Endothelial cell of umbilical vein (primary cell): ENCODE measurements at regions not wholly inside any gene's neighbourhood (a gene's known extent, or its start where the extent isn't known, plus 50 kb on each side); places are given as distances from the start of the nearest gene placed in this dataset.

Source experiments
- CTCF ChIP-seq, 2 donors: IDR thresholded peaks; 1 replicate in 1 of 2; 2 replicates in 1 of 2; pipeline ENCODE4 v1.5.1; 2011; ENCODE audit warnings: low read length in 2 of 2, mild to moderate bottlenecking in 2 of 2, moderate library complexity in 2 of 2, control low read depth in 1 of 2, inconsistent platforms in 1 of 2, low read depth in 1 of 2; ENCODE audit not compliant: insufficient read depth in 1 of 2; ENCODE audit errors: extremely low read depth in 1 of 2
- EZH2 ChIP-seq: IDR thresholded peaks from 2 replicates; pipeline ENCODE4 v1.6.1; 2012; ENCODE audit warnings: borderline replicate concordance, low read depth, mild to moderate bottlenecking, moderate library complexity, low read length, inconsistent platforms; ENCODE audit not compliant: severe bottlenecking
- FOS ChIP-seq: IDR thresholded peaks from 2 replicates; pipeline ENCODE4 v1.6.1; 2011; ENCODE audit warnings: mild to moderate bottlenecking, low read length, moderate library complexity, borderline replicate concordance; ENCODE audit not compliant: insufficient read depth
- GATA2 ChIP-seq: IDR thresholded peaks from 2 replicates; pipeline ENCODE4 v1.7.0; 2011; ENCODE audit warnings: low read depth, mild to moderate bottlenecking, moderate library complexity, mixed read lengths, low read length; ENCODE audit not compliant: insufficient read length, insufficient read depth
- JUN ChIP-seq: IDR thresholded peaks from 2 replicates; pipeline ENCODE4 v1.6.1; 2011; ENCODE audit warnings: borderline replicate concordance, low read depth; ENCODE audit not compliant: insufficient read length, insufficient read depth
- MAX ChIP-seq: IDR thresholded peaks from 2 replicates; pipeline ENCODE4 v1.6.1; 2011; ENCODE audit not compliant: insufficient read depth, insufficient read length
- MYC ChIP-seq: IDR thresholded peaks from one replicate; pipeline ENCODE4 v1.6.1; 2011; ENCODE audit warnings: mild to moderate bottlenecking, low read depth, low read length
- POLR2A ChIP-seq: IDR thresholded peaks from 2 replicates; pipeline ENCODE4 v1.6.1; 2012; ENCODE audit warnings: low read depth, mild to moderate bottlenecking, control low read depth, low read length
- POLR2AphosphoS5 ChIP-seq: IDR thresholded peaks from 2 replicates; pipeline ENCODE4 v1.6.1; 2012; ENCODE audit warnings: low read depth, mild to moderate bottlenecking, control low read depth, low read length, moderate library complexity; ENCODE audit not compliant: insufficient read depth

DNA sequence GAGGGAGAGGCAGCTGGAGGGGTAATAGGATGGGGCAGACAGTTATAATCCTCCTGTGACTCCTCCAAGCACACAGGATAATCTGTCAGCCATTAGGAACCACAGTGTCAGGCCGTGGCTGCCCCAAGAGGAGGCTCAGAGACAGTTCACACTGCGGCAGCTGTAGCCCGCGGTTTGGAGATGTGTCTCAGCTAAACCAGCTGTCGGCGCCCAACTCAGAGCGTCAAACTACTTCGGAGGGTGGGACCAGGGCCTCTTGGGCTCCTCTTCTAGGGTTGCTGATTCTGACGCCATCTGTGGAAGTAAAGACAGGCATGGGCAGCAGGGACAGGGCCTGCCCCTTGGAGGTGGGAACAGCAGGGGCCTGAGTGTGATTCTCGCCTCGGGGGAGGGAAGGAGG lies 309.8 kb downstream of the CDC5L start:
- TF ChIP-seq POLR2A: no peak
- no peak for TF ChIP-seq POLR2AphosphoS5
- TF ChIP-seq EZH2: no peak
- TF ChIP-seq MYC: no peak
- TF ChIP-seq MAX: no peak
- no peak for TF ChIP-seq CTCF (IDR thresholded peaks at IDR 0.05; ENCODE audit: extremely low read depth in 1 of 2, insufficient read depth in 1 of 2, low read depth in 1 of 2, low read length in 2 of 2)
- no peak for TF ChIP-seq JUN
- no peak for TF ChIP-seq FOS
- TF ChIP-seq GATA2: no peak
